ENCODE measurements at regions not wholly inside any gene's neighbourhood (a gene's known extent, or its start where the extent isn't known, plus 50 kb on each side); places are given as distances from the start of the nearest gene placed in this dataset.

- H3K27ac ChIP-seq: no peak overlapping the region
- no peak for DNase-seq
- peaks cover 0 to 28% (median 11%) of the 10 kb centered on the region in 8 donors for H3K9me3 ChIP-seq
- H3K4me3 ChIP-seq: no peak overlapping the region
- H3K36me3 ChIP-seq: no peaks in the 10 kb centered on the region
- H3K4me1 ChIP-seq: no peaks in the 10 kb centered on the region
- H3K27me3 ChIP-seq (replicated peaks in 1 of 7): no peaks in the 10 kb centered on the region
- TF ChIP-seq POLR2AphosphoS5 (IDR thresholded peaks at IDR 0.05) (no peak), CTCF (IDR thresholded peaks at IDR 0.05 in 8 of 11, conservative IDR thresholded peaks at IDR 0.05 in 3 of 11) (no peak), POLR2A (IDR thresholded peaks at IDR 0.05) (no peak)
- intact Hi-C loops (cut with DNase I; ENCODE audit: low total_unique reads): no loop called here
- 29 to 47% (median 40%) methylated on average over 3 of the region's 3 CpGs for WGBS, 5 donors
These were observed 1519.1 kb downstream of the BRINP3 start for GRCh38 chr1:188958461-188959115.

GRCh38 chr1:188986745-188987417 is 1490.8 kb downstream of the BRINP3 start:
- 52 to 76% (median 66%) methylated on average over 7 to 9 of the region's 9 CpGs for WGBS, 5 donors
- Histone ChIP-seq H3K27me3 (replicated peaks in 1 of 7) (no peaks in the 10 kb centered on the region), H3K27ac (no peak overlapping the region), H3K4me1 (no peaks in the 10 kb centered on the region), H3K4me3 (no peak overlapping the region), H3K9me3 (peaks cover 0 to 43% (median 11%) of the 10 kb centered on the region in 8 donors), H3K36me3 (no peaks in the 10 kb centered on the region)
- TF ChIP-seq POLR2A (IDR thresholded peaks at IDR 0.05) (no peak), POLR2AphosphoS5 (IDR thresholded peaks at IDR 0.05) (no peak), CTCF (IDR thresholded peaks at IDR 0.05 in 8 of 11, conservative IDR thresholded peaks at IDR 0.05 in 3 of 11) (no peak)
- intact Hi-C loops (cut with DNase I; ENCODE audit: low total_unique reads): no loop called here
- DNase-seq: no peak

GRCh38 chr1:188988589-188988988 is 1489.1 kb downstream of the BRINP3 start:
- Histone ChIP-seq H3K4me3 (no peak overlapping the region), H3K27ac (no peak overlapping the region), H3K27me3 (replicated peaks in 1 of 7) (no peaks in the 10 kb centered on the region), H3K9me3 (peaks cover 0 to 30% (median 8%) of the 10 kb centered on the region in 8 donors), H3K4me1 (no peaks in the 10 kb centered on the region), H3K36me3 (no peaks in the 10 kb centered on the region)
- WGBS, 5 donors: 64 to 75% (median 74%) methylated on average over 3 of the region's 3 CpGs
- intact Hi-C loops (cut with DNase I; ENCODE audit: low total_unique reads): no loop called here
- TF ChIP-seq POLR2AphosphoS5 (IDR thresholded peaks at IDR 0.05) (no peak), CTCF (IDR thresholded peaks at IDR 0.05 in 8 of 11, conservative IDR thresholded peaks at IDR 0.05 in 3 of 11) (no peak), POLR2A (IDR thresholded peaks at IDR 0.05) (no peak)
- DNase-seq: no peak

GRCh38 chr1:188991221-188991930 is 1486.3 kb downstream of the BRINP3 start:
- Histone ChIP-seq H3K4me3 (no peak overlapping the region), H3K36me3 (no peaks in the 10 kb centered on the region), H3K4me1 (no peaks in the 10 kb centered on the region), H3K27me3 (replicated peaks in 1 of 7) (no peaks in the 10 kb centered on the region), H3K9me3 (peaks cover 0 to 12% (median 2%) of the 10 kb centered on the region in 8 donors), H3K27ac (no peak overlapping the region)
- intact Hi-C loops (cut with DNase I; ENCODE audit: low total_unique reads): no loop called here
- DNase-seq: no peak
- TF ChIP-seq CTCF (IDR thresholded peaks at IDR 0.05 in 8 of 11, conservative IDR thresholded peaks at IDR 0.05 in 3 of 11): no peak
- no peak for TF ChIP-seq POLR2AphosphoS5 (IDR thresholded peaks at IDR 0.05)
- TF ChIP-seq POLR2A (IDR thresholded peaks at IDR 0.05): no peak
- 67 to 86% (median 71%) methylated on average over 2 of the region's 2 CpGs for WGBS, 5 donors
